ENCODE measurements at regions not wholly inside any gene's neighbourhood (a gene's known extent, or its start where the extent isn't known, plus 50 kb on each side); places are given as distances from the start of the nearest gene placed in this dataset.
"Not testable (repeated sequence)": the region's sequence is repeated elsewhere in the genome, so short reads cannot be mapped to it uniquely, and the experiment has no call there.

DNA sequence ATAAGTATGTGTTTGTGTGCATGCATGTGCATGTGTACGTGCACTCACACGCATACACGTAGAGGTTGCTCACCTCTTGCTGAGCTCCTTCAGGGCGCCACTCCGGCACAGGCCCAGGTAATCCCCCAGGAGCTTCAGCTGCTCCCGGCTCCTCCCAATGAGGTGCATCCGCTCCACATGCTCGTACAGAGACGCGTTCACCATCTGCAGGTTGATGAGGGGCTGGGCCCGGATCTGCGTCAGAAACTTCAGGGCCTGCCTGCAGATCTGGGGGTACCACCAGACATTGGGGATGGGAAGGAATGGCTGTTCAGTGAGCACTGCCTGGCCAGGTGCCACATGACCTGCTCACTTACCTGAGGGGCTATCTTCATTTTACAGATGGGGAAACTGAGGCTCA is 127.0 kb downstream of the LRRC37A3 start:
- TF ChIP-seq, protein P1, sequence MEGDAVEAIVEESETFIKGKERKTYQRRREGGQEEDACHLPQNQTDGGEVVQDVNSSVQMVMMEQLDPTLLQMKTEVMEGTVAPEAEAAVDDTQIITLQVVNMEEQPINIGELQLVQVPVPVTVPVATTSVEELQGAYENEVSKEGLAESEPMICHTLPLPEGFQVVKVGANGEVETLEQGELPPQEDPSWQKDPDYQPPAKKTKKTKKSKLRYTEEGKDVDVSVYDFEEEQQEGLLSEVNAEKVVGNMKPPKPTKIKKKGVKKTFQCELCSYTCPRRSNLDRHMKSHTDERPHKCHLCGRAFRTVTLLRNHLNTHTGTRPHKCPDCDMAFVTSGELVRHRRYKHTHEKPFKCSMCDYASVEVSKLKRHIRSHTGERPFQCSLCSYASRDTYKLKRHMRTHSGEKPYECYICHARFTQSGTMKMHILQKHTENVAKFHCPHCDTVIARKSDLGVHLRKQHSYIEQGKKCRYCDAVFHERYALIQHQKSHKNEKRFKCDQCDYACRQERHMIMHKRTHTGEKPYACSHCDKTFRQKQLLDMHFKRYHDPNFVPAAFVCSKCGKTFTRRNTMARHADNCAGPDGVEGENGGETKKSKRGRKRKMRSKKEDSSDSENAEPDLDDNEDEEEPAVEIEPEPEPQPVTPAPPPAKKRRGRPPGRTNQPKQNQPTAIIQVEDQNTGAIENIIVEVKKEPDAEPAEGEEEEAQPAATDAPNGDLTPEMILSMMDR (IDR thresholded peaks at IDR 0.05): not testable (repeated sequence)
- not testable (repeated sequence) for TF ChIP-seq POLR2A (IDR thresholded peaks at IDR 0.05)
